WERI-Rb-1 (cell line): ENCODE measurements at regions not wholly inside any gene's neighbourhood (a gene's known extent, or its start where the extent isn't known, plus 50 kb on each side); places are given as distances from the start of the nearest gene placed in this dataset.

Experiments
- DNase-seq: peaks from one replicate; pipeline ENCODE4 v3.0.0-alpha.2; 2020
- H3K27ac ChIP-seq: fragments of 250-450 bp; sonication (Bioruptor Pico); 2 replicates; pipeline ENCODE4 v1.5.1; 2020; ENCODE audit warnings: mild to moderate bottlenecking, moderate library complexity
- H3K27me3 ChIP-seq: fragments of 250-450 bp; sonication (Bioruptor Pico); 2 replicates; pipeline ENCODE4 v1.5.1; 2021; ENCODE audit warnings: mild to moderate bottlenecking, low read depth, moderate library complexity; ENCODE audit not compliant: insufficient read depth, severe bottlenecking
- H3K36me3 ChIP-seq: fragments of 250-450 bp; sonication (Bioruptor Pico); 2 replicates; pipeline ENCODE4 v1.5.1; 2020; ENCODE audit warnings: mild to moderate bottlenecking, moderate library complexity
- H3K4me3 ChIP-seq: 2 replicates; pipeline ENCODE4 v1.5.1; 2011; ENCODE audit warnings: low read depth, mild to moderate bottlenecking, control low read depth, low read length
- H3K9me3 ChIP-seq: fragments of 250-450 bp; sonication (Bioruptor Pico); 2 replicates; pipeline ENCODE4 v1.5.1; 2021; ENCODE audit warnings: mild to moderate bottlenecking, moderate library complexity; ENCODE audit not compliant: severe bottlenecking
- CTCF ChIP-seq: IDR thresholded peaks from 2 replicates; pipeline ENCODE4 v1.5.1; 2011; ENCODE audit warnings: low read depth, mild to moderate bottlenecking, control low read depth, inconsistent platforms, low read length

GRCh38 chr11:127115844-127116243, 115.3 kb upstream of the KIRREL3 start:
- H3K9me3 ChIP-seq: no peaks in the 10 kb centered on the region
- H3K27ac ChIP-seq: no peak overlapping the region
- no peak for TF ChIP-seq CTCF
- no peaks in the 10 kb centered on the region for H3K27me3 ChIP-seq
- H3K4me3 ChIP-seq: no peak overlapping the region
- H3K36me3 ChIP-seq: no peaks in the 10 kb centered on the region
- no peak for DNase-seq

- Histone ChIP-seq H3K27ac (no peak overlapping the region), H3K4me3 (no peak overlapping the region), H3K27me3 (no peaks in the 10 kb centered on the region), H3K36me3 (no peaks in the 10 kb centered on the region), H3K9me3 (no peaks in the 10 kb centered on the region)
- no peak for DNase-seq
- no peak for TF ChIP-seq CTCF
Measured at GRCh38 chr11:127114035-127114434, 113.5 kb upstream of the KIRREL3 start.

GRCh38 chr11:127110542-127110941, 110.0 kb upstream of the KIRREL3 start:
- DNase-seq: no peak
- no peaks in the 10 kb centered on the region for H3K27me3 ChIP-seq

GRCh38 chr11:127109796-127110480, 109.4 kb upstream of the KIRREL3 start:
- Histone ChIP-seq H3K9me3 (no peaks in the 10 kb centered on the region), H3K36me3 (no peaks in the 10 kb centered on the region), H3K4me3 (no peak overlapping the region), H3K27ac (no peak overlapping the region), H3K27me3 (no peaks in the 10 kb centered on the region)
- no peak for DNase-seq
- no peak for TF ChIP-seq CTCF

More at GRCh38 chr11:127110542-127110941, 110.0 kb upstream of the KIRREL3 start:
- Histone ChIP-seq H3K4me3 (no peak overlapping the region), H3K27ac (no peak overlapping the region), H3K9me3 (no peaks in the 10 kb centered on the region), H3K36me3 (no peaks in the 10 kb centered on the region)
- TF ChIP-seq CTCF: no peak

- H3K9me3 ChIP-seq: no peaks in the 10 kb centered on the region
- H3K27ac ChIP-seq: no peak overlapping the region
- DNase-seq: no peak
- no peak overlapping the region for H3K4me3 ChIP-seq
- H3K36me3 ChIP-seq: no peaks in the 10 kb centered on the region
- no peak for TF ChIP-seq CTCF
- no peaks in the 10 kb centered on the region for H3K27me3 ChIP-seq
Measured at GRCh38 chr11:127108838-127109237, 108.3 kb upstream of the KIRREL3 start.

- DNase-seq: no peak
- Histone ChIP-seq H3K9me3 (no peaks in the 10 kb centered on the region), H3K27me3 (no peaks in the 10 kb centered on the region), H3K27ac (0 out of 2 replicates have a peak overlapping the region, but pooled peaks have one; percentile 19), H3K4me3 (no peak overlapping the region), H3K36me3 (no peaks in the 10 kb centered on the region)
- TF ChIP-seq CTCF: no peak
Measured at GRCh38 chr11:127106938-127107337, 106.4 kb upstream of the KIRREL3 start.
